NCI-H128 (cell line): ENCODE measurements at regions not wholly inside any gene's neighbourhood (a gene's known extent, or its start where the extent isn't known, plus 50 kb on each side); places are given as distances from the start of the nearest gene placed in this dataset.

Experiments
- DNase-seq: peaks from one replicate; lab custom pipeline; 2025; ENCODE audit not compliant: unreplicated experiment; lab: John Stamatoyannopoulos, UW

DNA sequence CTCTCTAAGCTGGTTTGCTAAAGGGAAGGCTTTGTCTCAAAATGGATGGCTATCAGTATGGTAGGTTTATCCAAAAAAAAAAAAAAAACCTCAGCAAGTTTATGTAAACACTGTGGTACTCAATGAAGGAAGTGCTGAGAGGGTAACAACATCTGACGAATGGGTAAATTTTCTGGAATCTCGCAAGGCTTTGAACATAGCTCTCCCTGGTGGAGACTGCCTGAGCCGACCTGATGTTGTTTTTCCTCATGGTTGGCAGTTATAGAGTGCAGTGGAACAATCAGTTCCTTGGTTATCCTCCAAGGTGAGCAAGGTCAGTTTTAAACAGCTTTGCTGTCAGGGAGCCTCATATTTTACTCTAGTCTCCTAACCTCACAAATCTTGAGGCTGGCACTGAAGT is 94.6 kb downstream of the ZPLD1 start:
- no peak for DNase-seq

DNA sequence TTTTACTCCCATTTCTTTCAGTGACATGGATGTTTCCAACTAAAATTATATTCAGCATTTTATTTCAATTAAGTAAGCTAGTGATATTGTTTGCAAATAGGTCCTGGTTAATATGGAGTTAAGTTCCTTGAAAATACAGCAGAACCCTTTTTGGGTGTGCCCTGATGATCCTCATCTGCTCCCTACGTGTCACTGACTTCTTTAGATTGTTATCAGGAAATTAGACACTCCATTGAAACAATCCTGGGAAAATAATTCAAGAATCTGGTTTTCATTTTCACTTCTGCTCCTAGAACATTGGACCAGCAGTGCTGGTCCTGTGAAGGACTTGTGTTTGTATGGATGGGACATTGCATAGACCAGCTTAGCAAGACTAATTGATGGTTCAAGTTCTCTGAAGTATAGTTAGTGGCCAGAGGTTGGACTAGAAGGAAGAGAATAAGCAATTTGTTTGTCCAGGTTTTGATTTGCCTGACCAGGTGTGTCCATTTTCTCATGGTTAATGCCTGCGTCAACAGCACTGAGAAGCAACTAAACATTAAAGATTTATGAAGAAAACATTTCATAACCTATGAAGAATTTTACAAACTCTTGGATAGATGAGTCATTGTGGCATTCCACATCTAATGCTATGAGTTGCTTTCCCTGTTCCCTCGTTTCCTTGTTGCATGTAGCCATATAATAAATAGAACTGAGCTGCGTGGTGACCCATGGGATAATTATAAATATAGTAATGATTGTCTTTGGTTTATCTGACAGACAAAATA is 95.8 kb downstream of the ZPLD1 start:
- DNase-seq = no peak

DNA sequence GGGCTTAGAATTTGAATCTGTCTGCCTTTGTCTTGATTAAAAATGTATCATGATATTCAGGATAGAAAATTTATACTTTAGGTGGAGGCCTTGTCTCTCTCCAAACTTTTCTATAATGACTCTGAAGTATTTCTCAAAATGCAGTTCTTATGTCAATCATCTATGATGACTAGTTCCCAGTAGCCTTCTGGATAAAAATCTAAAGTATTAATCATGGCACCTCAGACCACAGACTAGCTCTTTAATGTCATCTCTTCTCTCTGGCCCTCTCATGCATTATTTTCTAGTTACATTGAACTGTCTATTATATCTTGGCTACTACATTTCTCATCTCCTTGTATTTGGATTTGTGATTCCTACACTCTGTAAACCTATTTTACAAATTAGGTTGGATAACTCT is 96.9 kb downstream of the ZPLD1 start:
- no peak for DNase-seq

DNA sequence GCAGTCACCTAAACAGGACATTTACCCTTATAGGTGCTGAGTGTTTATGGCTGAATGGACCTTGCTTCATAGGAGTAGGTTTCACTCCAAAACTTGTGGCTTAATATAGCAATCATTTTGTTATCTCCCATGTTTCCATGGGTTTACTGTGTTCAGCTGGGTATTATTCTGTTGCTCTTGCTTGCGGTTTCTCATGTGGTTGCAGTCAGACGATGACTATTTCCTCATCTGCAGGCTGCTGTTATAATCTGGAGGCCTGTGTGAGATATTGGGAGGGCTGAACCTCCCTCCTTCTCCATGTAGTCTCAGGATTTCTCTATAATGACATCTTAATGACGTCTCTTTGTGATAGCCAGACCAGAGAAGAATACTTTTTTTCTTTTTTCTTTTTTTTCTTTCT is 98.1 kb downstream of the ZPLD1 start:
- no peak for DNase-seq

DNA sequence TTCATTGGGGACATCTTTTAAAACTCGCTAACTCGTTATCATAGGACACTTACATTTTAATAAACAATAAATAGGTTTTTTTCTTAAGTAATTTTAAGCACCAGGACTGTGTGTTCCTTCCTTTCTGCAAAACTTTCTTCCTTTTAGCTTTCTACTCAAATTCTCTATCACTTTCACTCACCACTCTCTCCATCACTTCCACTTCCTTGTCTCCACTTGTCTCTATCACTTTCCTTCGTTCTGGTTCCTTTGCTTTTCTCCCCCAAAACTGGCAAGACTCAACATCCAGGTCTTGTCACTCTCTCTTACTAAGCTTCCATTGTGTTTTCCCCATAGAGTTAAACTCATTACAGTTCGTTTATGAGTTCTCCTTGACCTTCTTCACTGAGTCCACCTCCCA is 99.0 kb downstream of the ZPLD1 start:
- no peak for DNase-seq

DNA sequence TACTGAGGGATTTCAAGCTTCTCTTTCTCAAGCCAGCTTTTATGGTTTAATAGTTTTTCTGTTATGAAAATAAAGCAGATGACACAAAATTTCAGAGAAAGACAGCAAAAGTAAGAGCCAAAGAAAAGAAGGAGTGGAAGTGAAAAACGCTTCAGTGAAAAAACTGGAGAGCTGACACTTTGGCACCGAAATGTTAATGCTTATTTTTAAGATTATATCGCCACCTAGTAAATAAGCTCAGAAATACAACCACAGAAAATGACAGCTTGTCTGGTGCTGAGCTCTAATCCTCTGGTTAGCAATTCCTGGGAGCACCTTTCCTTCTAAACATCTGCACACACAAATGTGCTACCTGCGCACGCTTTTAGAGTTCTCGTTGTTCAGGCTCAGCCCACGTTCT is 101.6 kb downstream of the ZPLD1 start:
- peak; percentile 40 for DNase-seq

DNA sequence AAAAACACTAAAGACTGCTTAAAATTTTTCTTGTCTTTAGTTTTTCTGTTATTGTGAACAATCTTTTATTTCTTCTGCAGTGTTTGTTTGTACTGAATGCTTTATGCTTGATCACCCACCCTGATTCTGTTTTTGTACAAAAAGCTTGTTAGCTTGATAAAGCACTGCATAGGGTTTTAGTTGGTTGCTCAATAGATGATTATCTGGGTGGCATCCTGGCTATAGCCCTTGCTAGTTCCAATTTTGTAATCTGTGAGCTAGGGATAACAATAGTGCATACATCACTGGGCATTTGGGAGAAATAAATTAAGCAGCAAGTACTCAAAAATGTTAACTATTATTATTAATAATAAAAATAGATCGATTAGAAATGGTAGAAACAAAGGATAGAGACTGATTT is 102.3 kb downstream of the ZPLD1 start:
- no peak for DNase-seq

DNA sequence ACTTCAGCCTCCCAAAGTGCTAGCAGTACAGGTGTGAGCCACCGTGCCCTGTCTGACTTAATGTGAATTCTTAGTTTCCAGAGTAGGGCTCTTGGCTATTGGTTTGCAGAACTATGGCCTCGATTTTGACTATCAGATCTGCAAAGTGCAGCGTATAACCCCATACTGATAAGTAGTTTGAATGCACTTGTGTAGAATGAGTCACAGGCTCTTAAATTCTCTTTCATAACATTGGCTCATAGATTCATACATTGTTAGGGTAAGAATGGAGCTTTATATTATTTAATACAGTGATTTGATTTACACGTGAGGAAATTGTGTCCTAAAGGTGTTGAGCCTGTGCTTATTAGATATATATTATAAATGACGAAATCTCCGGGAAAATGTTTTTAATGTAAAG is 109.9 kb downstream of the ZPLD1 start:
- DNase-seq = no peak

DNA sequence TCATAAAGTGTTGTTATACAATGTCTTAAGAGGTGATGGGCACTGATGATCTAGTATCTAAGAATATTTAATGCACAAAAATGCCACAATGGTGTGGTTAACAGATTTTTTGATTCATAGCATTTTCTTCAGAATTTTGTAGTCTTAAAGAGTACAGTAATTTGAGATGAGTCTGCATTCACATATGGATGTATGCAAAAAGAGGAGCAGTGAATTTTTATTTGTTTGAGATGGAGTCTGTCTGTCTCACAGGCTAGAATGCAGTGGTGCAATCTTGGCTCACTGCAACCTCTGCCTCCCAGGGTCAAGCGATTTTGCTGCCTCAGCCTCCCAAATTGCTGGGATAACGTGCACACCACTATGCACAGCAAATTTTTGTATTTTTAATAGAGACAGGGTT is 110.5 kb downstream of the ZPLD1 start:
- DNase-seq = no peak

DNA sequence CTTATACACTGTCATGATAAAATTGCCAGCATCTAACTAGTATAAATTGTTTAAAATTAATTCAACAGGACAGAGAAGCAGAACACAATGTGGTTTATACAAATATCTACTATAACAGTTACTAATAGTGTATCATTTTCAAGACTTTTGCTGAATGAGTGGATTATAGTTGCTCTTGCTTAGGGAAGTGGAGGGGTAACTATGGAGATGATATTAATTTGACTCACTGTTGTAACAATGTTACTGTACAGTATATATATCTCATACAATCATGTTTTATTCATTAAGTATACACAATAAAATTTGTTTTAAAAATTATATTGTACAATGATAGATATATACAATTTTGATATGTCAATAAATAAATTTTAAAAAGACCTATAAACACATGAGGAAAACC is 119.1 kb downstream of the ZPLD1 start:
- DNase-seq = no peak

DNA sequence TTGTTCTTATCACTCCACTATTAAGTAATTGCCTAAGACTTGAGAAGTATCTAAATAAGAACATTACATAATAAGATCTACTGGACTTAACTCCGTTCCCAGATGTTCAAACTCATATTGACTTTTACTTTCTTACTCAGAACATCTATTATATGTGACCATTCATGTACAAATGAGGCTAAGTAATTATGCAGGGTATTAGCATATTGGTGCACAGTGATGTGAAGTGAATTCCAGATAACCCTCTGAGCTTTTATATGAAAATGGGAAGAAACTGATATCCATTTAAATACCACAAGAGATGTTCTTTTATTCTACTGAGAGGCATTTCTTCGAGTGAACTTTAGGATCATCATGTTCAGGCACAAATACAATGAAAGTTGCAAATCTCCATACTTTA is 135.7 kb downstream of the ZPLD1 start:
- no peak for DNase-seq

DNA sequence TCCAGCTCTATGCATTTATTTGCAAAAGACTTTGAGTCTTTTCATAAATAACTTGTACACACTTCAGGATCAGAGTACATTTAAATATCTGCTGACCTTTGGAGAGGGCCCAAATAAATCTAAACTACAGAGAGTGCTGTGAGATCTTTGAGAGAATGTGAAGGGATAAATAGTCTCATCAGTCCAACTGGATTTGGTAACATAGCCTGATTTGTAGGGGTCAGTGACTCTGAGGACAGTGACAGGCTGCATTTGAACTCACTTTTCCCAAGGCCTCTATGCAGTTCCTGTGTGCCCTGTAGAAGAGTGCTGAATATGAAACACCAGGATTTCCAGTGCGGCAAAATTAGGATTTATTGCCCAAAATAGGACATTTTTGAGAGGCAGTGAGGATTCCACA is 136.2 kb downstream of the ZPLD1 start:
- DNase-seq = no peak

DNA sequence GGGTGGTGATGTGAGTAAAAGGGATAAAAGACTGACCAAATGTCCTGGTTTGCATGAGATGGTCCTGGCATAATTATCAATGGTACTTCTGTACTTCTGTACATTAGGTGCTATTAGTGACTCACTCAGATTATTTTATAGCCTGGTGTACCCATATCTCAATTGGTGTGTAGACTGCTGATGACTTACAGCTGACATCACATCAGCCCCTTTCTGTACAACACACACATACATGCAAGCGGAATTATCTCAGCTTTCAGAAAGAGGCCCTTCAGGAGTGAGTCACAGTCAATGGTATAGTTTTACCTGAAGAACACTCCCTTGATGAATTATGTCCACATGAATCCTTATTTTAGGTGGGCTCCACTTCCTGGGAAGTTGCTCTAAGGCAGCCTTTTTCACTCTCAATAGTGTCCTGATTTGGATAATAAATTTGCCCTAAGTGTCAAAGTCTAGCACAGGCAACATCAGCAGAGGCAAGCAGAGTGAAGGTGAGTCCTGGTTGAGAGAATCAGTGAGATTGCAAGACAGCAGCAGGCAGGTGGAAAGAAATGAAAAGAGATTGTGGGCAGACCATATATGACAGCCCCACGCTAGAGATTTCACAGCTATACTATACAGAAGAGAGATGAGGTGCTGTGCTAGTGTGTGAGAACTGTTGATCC is 137.0 kb downstream of the ZPLD1 start:
- DNase-seq = no peak

DNA sequence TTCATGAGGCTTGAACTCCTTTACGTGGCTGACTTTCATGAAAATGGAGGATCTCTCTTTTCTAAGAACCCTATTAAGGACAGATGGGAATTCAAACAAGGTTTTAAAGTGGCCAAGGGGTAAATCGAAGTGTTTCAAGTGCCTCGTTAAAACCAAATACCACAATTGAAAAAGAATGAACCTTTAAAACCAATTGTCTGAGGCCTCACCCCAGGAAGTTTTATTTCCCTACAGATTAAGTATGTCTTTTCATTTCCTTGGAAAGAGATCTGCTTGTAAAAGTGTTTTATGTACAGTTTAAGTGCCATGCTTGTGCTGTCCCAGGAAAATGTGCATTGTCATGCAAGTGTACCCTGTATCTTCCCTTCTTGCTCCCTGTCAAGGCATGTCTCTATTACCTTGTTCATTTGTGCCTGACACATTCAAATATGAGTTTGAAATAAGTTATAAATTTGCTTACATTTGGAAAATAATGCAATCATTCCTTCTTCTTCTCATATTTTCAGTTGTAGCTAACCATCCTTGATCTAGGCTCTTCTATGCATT is 138.7 kb downstream of the ZPLD1 start:
- DNase-seq = peak; percentile 17

DNA sequence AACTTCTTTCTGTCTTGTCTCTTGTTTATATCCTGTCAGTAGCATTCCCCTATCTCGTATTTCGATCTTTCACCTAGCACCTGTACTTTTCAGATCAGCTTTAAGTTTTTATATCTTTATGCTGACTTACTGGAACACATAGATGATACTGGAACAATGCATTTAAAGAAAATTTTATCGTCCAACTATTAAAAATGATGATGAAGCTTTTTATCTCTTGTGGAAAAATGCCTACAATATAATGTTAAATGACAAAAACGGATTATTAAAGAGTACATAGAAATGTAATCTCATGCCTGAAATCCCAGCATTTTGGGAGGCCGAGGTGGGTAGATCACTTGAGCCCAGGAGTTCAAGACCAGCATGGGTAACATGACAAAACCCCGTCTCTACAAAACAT is 139.5 kb downstream of the ZPLD1 start:
- no peak for DNase-seq

DNA sequence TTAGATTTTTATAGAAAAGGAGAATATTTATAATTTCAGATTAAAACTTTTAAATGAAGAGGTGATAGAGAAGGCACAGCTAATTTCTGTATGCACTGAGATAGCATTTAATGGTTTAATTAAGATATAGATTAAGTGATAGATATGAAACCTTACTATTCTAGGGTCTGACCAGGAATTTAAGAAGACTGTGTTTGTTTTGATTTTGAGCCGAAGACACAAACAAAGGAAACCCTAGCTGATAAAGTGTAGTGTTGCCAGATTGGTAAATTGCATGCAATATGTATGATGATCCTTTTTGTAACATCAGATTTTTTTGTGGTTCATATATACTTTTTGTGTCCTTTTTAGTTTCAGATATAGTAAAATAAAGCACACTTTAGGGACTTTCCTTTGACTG is 141.8 kb downstream of the ZPLD1 start:
- no peak for DNase-seq

DNA sequence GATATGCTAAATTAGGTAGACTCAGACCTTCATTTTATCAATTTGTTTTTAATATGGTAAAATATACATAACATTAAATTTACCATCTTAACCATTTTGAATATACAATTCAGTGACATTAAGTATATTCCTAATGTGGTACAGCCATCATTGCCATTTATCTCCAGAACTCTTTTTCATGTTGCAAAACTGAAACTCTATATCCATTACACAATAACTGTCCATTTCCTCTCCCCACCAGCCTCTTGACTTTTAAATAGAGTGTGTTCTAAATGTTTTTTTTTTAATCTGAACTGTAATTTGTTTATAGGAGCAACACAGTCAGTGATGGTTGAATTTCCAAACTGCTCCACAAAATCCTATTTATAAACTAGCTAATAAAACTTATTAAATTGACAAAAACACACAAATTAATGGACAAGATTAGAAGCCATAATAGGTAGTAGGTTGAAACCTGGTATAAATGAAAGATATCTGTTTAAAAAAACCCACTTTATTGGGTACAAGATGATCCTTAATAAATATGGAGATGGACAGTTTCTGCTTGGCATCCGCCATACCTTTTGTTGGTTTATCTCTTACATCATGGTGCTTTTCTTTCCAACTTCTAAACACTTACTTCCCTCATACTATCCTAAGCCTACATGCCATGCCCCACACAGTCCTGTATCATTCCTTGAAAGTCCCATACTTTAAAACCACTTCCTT is 142.4 kb downstream of the ZPLD1 start:
- DNase-seq = no peak

DNA sequence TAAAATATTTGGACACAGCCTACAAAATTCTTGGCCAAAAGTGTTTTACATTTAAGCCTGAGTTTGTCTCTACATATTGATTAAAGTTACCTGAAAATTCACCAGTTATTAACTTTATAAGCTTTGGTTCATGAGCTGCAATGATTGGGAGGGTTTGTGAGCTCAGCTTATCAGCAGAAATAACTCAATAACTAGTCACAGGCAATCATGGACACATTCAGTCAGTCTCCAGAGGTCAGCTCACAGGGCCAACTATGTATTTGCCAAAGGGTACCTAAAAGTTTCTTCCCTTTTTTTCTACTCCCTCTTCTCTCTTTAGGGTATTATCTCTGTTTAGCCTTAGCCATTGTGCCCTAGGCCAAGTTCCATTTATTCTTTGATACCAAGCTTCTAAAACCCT is 145.9 kb downstream of the ZPLD1 start:
- DNase-seq = no peak

DNA sequence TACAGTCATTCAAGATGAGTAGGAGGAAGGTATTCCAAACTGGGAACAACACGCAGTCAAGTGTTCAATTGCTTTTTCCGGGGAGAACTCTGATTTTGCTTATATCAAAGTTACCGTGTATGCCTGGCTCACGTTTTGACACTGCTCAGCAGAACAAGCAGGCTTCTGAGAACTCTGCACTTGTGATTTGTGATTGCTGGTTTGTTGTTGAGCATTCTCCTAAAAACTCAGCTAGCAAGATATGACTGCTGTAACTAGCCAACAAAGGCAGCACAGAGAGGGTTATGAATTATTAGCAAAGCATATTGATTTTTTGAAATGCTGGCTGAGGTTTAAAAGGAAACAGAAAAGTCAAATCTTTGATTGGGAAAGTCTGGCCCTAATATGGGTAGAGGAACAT is 151.7 kb downstream of the ZPLD1 start:
- DNase-seq = no peak

DNA sequence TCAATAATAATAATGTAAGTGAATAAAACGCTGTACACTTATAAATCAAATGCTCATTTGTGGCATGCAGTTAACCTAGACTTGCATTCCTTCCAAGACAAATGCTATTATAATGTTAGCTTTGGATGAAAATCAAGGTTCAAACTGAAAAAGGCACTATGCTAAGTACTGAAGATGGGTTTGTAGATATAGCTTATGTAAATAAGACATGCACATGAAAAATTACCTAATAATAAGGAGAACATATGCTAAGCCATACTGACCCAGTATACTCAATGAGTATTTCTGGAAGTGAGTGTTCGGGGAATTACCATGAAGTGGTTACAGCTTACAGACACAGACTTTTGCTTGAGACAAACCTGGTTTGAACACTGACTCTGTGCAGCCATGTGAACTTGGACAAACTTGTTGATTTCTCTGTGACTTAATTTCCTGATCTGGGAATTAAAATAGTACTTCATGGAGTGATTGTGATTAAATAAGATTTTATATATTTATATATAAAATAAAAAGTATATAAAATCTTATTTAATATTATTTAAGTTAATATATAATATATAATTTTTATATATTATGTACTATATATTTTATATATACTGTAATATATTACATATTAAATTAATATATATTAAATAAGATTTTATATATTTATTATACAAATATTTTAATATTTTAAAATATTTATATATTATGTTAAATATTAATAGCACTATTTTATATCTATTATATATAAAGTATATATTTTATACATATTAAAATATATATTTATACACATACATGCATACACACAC is 159.2 kb downstream of the ZPLD1 start:
- no peak for DNase-seq

DNA sequence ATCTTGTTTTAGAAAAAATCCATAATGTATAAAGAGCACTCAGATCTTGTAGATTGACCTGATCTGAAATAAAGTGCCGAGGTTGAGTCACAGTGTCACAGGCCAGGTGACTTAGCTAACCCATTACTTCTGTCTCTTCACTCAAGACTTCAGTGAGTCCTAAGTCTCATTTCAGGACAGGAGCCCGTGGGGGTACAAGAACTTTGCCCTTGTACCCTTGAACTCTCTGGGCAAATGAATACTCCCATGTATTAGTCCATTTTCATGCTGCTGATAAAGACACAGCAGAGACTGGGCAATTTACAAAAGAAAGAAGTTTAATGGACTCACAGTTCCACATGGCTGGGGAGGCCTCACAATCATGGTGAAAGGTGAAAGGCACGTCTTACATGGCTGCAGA is 160.2 kb downstream of the ZPLD1 start:
- DNase-seq = no peak
